HG03159 (cell line): ENCODE measurements at regions not wholly inside any gene's neighbourhood (a gene's known extent, or its start where the extent isn't known, plus 50 kb on each side); places are given as distances from the start of the nearest gene placed in this dataset.
"Not testable (repeated sequence)": the region's sequence is repeated elsewhere in the genome, so short reads cannot be mapped to it uniquely, and the experiment has no call there.

ENCODE experiments used
- ATAC-seq: cut with Tn5 transposase; IDR thresholded peaks from one replicate; pipeline ENCODE4 v1.9.1; 2021; ENCODE audit warnings: mild to moderate bottlenecking, moderate library complexity; ENCODE audit not compliant: unreplicated experiment

DNA sequence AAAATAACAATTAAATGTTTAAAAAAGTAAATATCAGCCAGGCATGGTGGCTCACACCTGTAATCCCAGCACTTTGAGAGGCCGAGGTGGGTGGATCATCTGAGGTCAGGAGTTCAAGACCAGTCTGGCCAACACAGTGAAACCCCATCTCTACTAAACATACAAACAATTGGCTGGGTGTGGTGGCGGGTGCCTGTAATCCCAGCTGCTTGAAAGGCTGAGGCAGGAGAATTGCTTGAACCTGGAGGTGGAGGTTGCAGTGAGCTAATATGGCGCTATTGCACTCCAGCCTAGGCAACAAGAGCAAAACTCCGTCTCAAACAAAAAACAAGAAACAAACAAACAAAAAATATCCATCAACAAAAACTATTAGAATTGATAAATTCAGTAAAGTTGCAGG lies 77.5 kb downstream of the SNX5 start:
- ATAC-seq: not testable (repeated sequence)

DNA sequence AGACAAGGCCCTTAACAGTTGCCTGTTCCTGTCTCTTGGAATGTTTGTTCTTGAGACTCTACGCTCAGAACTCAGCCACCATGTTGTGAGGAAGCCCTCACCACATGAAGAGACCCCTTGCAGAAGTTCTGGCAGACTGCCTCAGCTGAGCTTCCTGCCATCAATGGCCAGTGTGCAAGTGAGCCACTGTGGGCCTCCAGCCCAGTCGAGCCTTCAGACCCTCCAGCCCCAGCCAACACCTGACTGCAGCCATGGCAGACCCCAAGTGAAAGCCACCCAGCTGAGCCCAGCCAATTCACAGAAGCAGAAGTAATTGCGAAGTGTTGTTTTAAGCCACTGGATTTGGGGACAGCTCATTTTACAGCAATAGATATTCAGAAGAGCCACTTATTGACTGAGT lies 78.3 kb downstream of the SNX5 start:
- ATAC-seq: no peak

DNA sequence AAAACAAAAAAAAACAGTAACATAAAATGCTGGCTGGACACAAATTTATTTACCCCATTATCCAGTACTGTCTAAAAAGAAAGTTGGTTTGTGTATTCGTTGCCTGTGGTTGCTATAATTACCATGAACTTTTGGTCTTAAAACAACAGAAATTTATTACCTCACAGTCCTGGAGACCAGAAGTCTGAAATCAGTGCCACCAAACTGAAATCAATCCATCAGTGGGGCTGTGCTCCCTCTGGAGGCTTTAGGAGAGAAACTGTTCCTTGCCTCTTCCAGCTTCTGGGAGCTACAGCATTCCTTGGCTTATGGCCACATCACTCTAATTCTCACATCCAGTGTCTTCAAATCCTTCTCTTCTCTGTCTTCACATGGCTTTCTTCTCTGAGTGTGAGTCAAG lies 79.4 kb downstream of the SNX5 start:
- ATAC-seq: no peak

DNA sequence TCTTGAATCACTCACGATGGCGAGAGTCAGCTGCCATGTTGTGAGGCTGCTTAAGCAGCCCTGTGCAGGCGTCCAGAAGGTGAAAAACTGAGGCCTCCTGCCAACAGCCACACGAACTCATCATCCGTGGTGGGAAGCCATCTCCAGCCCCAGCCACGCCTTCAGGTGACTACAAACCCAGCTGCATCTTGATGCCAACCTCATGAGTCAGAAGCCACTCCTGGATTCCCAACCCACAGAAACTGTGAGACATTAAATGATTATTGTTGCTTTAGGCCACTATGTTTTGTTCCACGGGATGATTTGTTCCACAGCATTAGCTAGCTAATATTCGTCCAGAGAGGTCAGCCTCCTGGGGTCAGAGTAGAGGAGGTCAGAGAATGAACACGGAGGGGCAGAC lies 80.5 kb downstream of the SNX5 start:
- no peak for ATAC-seq

DNA sequence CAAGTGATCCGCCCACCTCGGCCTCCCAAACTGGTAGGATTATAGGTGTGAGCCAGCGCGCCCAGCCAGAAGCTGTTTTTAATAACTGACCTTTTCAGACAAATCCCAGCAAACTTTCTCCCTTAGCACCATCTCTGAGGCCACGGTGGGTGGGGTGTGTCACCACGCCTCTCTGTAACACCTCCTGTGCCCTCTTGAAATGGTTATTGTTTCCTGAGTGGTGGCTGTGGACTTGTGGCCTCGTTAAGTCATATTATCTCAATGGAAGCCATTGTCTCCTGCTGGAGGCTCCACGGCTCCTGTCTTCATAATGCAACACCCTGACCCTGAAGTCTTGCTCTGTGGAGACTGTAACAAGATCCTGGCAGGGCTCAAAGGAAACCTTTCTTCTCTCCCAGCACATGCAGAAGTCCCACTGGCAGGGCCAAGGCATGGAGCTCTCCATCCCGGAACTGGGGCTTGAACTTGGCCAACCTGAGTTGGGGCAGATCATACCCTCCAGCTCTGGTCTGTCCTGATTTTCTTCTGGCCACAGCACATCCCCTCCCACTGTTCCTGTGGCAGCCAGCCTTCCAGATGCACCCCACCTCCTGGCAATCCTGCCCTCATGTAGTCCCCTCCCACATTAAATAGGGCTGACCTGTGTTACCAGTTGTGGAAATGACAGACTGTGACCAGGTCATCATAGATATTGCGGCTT lies 81.1 kb downstream of the SNX5 start:
- ATAC-seq: no peak

GRCh38 chr20:17885544-17885943 lies 83.0 kb downstream of the SNX5 start:
- no peak for ATAC-seq

GRCh38 chr20:17885076-17885475 lies 83.5 kb downstream of the SNX5 start:
- no peak for ATAC-seq

GRCh38 chr20:17884307-17885003 lies 84.1 kb downstream of the SNX5 start:
- no peak for ATAC-seq

DNA sequence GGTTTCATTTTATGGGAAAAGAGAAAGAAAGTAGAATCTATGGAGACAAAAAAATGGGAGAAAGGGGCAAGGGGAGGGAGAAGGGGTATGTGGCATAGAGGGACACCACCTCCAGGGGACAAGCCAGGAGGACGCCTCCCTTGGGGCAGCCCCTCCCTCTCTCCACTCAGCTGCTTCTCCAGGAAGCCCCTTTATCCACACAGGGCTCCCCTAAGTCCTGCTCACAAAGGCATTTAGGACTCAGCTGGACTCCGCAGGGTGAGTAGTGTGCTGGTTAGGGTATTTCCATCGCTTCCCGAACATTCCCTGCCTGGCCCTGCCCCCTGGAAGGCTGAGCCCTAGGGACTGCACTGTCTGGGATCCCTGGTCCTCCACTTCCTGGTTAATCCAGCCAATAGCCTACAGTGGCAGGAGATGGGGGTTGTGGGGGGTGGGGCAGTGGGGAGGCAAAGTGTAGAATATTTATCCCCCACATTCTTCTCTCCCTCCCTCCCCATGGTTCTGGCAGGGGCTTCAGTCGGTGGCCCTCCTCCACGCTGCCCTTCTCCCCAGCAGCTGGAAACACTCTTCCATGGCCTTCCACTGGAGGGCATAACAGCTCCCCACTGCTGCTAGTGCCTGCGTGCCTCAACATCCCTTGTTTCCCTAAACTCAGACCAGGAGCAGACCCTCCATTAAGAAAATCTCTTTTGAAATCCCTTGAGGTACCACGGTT lies 84.8 kb downstream of the SNX5 start:
- ATAC-seq: no peak

DNA sequence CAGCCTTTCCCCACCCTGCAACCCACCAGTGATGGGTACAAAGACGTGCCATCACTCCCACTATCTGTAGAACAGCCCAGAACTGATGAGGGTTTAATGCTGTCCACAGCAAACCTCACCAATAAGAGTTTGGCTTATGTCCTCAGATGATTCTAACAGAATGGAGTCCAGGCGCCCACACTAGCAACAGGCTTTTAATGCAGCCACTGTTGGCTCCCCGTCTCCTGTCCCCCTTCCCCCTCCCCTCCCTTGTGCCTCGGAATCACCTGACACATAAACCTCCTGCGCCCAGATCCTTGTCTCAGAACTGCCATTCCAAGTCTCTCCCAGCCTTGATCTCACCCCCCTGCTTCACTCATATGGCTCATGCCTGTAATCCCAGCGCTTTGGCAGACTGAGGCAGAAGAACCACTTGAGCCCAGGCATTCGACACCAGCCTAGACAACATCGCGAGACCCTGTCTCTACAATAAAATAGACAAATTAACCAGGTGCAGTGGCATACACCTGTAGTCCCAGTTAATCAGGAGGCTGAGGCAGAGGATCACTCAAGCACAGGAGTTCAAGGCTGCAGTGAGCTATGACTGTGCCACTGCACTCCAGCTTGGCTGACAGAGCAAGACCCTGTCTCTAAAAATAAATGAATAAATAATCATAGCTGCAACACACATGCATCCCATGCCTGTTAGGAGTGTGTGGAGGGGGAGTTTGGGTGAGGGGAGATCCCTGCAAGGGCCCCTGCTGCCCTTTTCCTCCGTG lies 85.6 kb downstream of the SNX5 start:
- no peak for ATAC-seq

GRCh38 chr20:17882065-17882833 lies 86.3 kb downstream of the SNX5 start:
- no peak for ATAC-seq

GRCh38 chr20:17881741-17882064 lies 86.9 kb downstream of the SNX5 start:
- ATAC-seq: no peak

- ATAC-seq: no peak
Measured at GRCh38 chr20:17878912-17879602, 89.5 kb downstream of the SNX5 start.

GRCh38 chr20:17878069-17878911 lies 90.3 kb downstream of the SNX5 start:
- no peak for ATAC-seq

GRCh38 chr20:17875981-17876385 lies 92.6 kb downstream of the SNX5 start:
- ATAC-seq: no peak

DNA sequence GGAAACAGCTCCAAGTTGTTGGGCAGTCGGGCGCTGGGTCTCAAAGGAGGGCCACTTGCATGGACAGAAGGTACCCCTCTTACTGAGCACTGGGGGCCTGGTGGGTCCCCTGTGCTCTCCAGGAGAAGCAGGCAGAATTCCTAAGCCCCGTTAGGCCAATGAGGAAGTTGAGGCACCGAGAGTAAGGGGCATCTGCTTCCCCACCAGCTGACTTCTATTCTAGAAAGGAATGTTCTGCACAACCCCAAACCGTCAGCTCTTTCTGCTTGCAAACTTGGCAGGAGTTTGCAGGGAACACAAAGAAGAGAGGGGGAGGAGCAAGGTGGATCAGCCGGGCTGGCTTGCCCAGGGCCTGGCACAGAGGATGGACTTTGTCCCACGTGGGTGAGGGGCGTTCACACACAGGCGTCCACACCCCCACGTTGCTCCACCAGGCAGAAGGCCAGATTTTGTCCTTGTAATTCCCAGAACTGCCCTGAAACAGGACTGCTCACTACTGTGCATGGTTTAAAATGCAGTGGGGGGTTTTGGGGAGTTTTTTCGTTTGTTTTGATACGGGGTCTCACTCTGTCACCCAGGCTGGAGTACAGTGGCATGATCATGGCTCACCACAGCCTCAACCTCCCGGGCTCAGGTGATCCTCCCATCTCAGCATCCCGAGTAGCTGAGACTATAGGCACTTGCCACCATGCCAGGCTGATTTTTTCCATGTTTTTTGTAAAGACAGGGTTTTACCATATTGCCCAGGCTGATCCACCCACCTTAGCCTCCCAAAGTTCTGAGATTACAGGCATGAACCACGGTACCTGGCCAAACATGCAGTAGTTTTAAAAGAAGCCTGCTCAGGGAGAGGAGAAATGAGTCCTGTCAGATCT lies 93.3 kb downstream of the SNX5 start:
- no peak for ATAC-seq

DNA sequence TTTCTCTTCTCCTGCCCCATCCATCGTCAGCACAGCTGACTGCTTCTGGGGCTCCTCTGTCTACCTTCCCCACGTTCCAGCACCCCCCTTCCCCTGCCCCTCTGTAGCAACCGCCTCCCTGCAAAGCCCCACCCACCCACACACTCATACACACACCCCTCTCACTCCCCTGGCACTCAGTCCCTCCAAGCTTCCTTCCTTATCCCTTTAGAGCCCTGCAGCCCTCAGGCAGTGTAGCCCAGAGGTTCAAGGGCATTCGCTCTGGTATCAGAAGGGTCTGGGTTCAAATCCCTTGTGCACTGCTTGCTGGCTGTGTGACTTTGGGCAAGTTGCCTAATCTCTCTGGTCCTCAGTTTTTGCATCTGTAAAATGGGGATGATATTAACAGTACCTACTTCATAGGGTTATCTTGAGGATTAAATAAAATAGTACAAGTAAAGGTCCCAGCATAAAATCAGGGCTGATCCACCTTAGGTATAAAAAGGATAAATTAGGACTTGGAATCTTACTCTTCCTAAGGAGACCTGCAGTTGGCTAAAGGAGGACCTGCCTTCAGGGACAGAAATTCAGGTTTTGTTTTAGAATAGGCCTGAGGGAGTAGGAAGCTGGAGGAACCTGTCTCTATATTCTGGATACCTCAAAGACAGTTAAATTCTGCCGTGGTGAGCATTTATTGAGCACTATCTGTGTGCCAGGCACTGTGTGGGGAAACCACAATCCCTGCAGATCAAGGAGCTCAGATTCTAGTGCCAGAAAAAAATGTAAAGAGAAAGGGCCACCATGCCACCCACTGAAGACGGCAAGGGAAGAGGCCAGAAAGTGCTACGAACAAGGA lies 94.1 kb downstream of the SNX5 start:
- ATAC-seq: no peak
